Adrenal gland (tissue), 9 donors: ENCODE measurements at regions not wholly inside any gene's neighbourhood (a gene's known extent, or its start where the extent isn't known, plus 50 kb on each side); places are given as distances from the start of the nearest gene placed in this dataset.
"Not testable (repeated sequence)": the region's sequence is repeated elsewhere in the genome, so short reads cannot be mapped to it uniquely, and the experiment has no call there.

ENCODE experiments used
- DNase-seq, 7 donors: peaks; one replicate each; pipeline ENCODE4 v3.0.0-alpha.2; 2019 to 2020
- H3K27ac ChIP-seq, 5 donors: fragments of 200-600 bp; sonication (generic) in 4 of 5; 1 replicate in 3 of 5; 2 replicates in 2 of 5; pipeline versions ENCODE4 v1.5.1 to v1.8.0; 2016 to 2020; ENCODE audit warnings: mild to moderate bottlenecking in 1 of 5
- H3K27me3 ChIP-seq: fragments of 200-600 bp; 2 replicates; pipeline ENCODE4 v1.8.0; 2021
- H3K36me3 ChIP-seq, 2 donors: fragments of 200-600 bp; replicated peaks in 1 of 2; 1 replicate in 1 of 2; 2 replicates in 1 of 2; pipeline versions ENCODE4 v1.5.1 to v1.8.0; 2018 to 2022
- H3K4me1 ChIP-seq, 2 donors: fragments of 200-600 bp; replicated peaks in 1 of 2; 1 replicate in 1 of 2; 2 replicates in 1 of 2; pipeline versions ENCODE4 v1.5.1 to v1.8.0; 2018 to 2021
- H3K4me3 ChIP-seq, 4 donors: fragments of 200-600 bp; sonication (generic) in 3 of 4; one replicate each; pipeline ENCODE4 v1.5.1; 2016 to 2018
- H3K9me3 ChIP-seq, 3 donors: fragments of 200-600 bp; sonication (generic) in 1 of 3; replicated peaks in 1 of 3; 1 replicate in 2 of 3; 2 replicates in 1 of 3; pipeline versions ENCODE4 v1.5.1 to v1.8.0; 2016 to 2021
- POLR2A ChIP-seq, 2 donors: fragments of 450-650 bp; IDR thresholded peaks; one replicate each; pipeline ENCODE4 v1.6.1; 2017; ENCODE audit warnings: antibody characterized with exemption in 2 of 2, mild to moderate bottlenecking in 2 of 2, moderate library complexity in 1 of 2
- WGBS, 4 donors: extraction: QIAGEN DNeasy Blood & Tissue Kit in 2 of 4; methylation state at CpG; one replicate each; pipeline versions ENCODE4 v1.1.5 to v1.1.7; 2013 to 2017; 5-methylcytosine and 5-hydroxymethylcytosine counted together
- intact Hi-C, 2 donors: fragments of 100-400 bp; cut with DNase I; formaldehyde crosslinking; loops; one replicate each; pipeline versions ENCODE4 v1.14.1 to v1.15.0; 2022 to 2023
- TF ChIP-seq, protein P1 (sequence below), 6 experiments: fragments of 450-650 bp in 4 of 6; fragments of 200-600 bp in 2 of 6; sonication (generic) in 1 of 6; IDR thresholded peaks; 1 replicate in 5 of 6; 2 replicates in 1 of 6; pipeline versions ENCODE4 v1.5.1 to v1.8.0; 2016 to 2021; ENCODE audit warnings: antibody characterized with exemption in 6 of 6, mild to moderate bottlenecking in 2 of 6, moderate library complexity in 1 of 6
- donor health status: healthy with polysubstance abuse.
- donor health status: Bipolar disorder and iron deficiency.
- donor health status: DM: yes; HTN: yes; CAD: no.
- donor health status: DM: no; HTN: no; CAD: no.
- donor health status: DM: no; HTN: no; CAD: no.

DNA sequence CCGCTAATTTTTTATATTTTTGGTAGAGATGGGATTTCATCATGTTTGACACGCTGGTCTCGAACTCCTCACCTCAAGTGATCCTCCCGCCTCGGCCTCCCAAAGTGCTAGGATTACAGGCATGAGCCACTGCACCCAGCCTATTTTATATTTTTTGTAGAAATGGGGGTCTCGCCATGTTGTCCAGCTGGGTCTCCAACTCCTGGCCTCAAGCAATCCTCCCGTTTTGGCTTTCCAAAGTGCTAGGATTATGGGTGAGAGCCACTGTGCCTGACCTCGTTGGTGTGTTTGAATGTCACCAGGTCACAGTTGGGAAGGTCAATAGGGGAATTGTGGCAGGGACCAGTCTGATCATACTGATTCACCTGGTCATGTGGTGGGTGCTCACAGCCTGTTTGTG lies 56.7 kb upstream of the NKD1 start:
- Histone ChIP-seq H3K4me3 (no peak overlapping the region), H3K4me1 (no peaks in the 10 kb centered on the region), H3K9me3 (no peaks in the 10 kb centered on the region), H3K36me3 (no peaks in the 10 kb centered on the region), H3K27ac (no peak overlapping the region), H3K27me3 (no peaks in the 10 kb centered on the region)
- intact Hi-C loops, result no loop called here
- TF ChIP-seq, protein P1, sequence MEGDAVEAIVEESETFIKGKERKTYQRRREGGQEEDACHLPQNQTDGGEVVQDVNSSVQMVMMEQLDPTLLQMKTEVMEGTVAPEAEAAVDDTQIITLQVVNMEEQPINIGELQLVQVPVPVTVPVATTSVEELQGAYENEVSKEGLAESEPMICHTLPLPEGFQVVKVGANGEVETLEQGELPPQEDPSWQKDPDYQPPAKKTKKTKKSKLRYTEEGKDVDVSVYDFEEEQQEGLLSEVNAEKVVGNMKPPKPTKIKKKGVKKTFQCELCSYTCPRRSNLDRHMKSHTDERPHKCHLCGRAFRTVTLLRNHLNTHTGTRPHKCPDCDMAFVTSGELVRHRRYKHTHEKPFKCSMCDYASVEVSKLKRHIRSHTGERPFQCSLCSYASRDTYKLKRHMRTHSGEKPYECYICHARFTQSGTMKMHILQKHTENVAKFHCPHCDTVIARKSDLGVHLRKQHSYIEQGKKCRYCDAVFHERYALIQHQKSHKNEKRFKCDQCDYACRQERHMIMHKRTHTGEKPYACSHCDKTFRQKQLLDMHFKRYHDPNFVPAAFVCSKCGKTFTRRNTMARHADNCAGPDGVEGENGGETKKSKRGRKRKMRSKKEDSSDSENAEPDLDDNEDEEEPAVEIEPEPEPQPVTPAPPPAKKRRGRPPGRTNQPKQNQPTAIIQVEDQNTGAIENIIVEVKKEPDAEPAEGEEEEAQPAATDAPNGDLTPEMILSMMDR (IDR thresholded peaks at IDR 0.05), result no peak
- peak in 1 of 7 donors; percentile 20 for DNase-seq
- WGBS, 4 donors, result 88 to 92% (median 91%) methylated on average over 8 of the region's 8 CpGs

DNA sequence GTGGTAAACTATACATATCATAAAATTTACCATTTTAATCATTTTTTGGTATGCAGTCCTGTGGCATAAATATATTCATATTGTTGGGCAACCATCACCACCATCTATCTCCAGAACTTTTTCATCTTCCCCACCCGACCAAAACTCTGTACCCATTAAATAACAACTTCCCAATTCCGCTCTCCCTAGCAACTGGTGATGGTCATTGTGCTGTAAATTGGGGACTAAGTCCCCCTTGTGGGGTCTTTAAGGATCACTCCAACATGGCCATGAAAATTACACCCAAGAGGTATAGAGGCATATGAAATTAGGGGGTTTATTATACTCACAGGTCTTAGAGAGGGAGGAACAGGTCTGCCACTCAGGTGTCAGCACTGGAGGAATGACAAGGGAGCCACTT lies 57.4 kb upstream of the NKD1 start:
- 88 to 97% (median 92%) methylated on average over 2 of the region's 2 CpGs for WGBS, 4 donors
- no peaks in the 10 kb centered on the region for H3K4me1 ChIP-seq
- intact Hi-C loops, result no loop called here
- no peaks in the 10 kb centered on the region for H3K27me3 ChIP-seq
- H3K27ac ChIP-seq, result no peak overlapping the region
- TF ChIP-seq POLR2A (IDR thresholded peaks at IDR 0.05), result no peak
- TF ChIP-seq, protein P1 (IDR thresholded peaks at IDR 0.05), result no peak
- no peaks in the 10 kb centered on the region for H3K36me3 ChIP-seq
- no peak for DNase-seq
- H3K9me3 ChIP-seq, result no peaks in the 10 kb centered on the region
- no peak overlapping the region for H3K4me3 ChIP-seq

DNA sequence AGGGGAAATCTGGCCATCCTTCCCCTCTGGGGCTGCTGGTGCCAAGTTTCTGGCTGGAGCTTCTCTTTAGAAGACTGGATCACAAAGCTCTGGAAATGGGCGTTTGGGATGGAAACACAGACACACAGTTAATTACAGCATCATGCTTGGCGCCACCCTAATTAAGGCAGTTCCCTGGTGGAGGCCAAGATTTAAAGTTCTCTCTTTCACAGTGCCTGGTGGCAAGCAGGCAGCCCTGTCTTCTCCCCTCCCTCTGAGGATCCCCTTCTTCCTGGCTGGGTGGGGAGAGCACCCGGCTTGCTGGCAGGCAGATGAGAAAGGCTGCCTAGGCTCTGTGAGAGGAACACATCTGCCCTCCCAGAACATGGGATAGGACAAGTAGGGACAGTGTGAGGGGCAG lies 59.0 kb upstream of the NKD1 start:
- no peaks in the 10 kb centered on the region for H3K4me1 ChIP-seq
- intact Hi-C loops, result no loop called here
- DNase-seq, result no peak
- WGBS, 4 donors, result 68 to 83% (median 73%) methylated on average over 3 of the region's 3 CpGs
- H3K9me3 ChIP-seq, result no peaks in the 10 kb centered on the region
- H3K27me3 ChIP-seq, result no peaks in the 10 kb centered on the region
- no peak overlapping the region for H3K27ac ChIP-seq
- H3K36me3 ChIP-seq, result no peaks in the 10 kb centered on the region
- TF ChIP-seq, protein P1 (IDR thresholded peaks at IDR 0.05), result no peak
- TF ChIP-seq POLR2A (IDR thresholded peaks at IDR 0.05), result no peak
- no peak overlapping the region for H3K4me3 ChIP-seq

DNA sequence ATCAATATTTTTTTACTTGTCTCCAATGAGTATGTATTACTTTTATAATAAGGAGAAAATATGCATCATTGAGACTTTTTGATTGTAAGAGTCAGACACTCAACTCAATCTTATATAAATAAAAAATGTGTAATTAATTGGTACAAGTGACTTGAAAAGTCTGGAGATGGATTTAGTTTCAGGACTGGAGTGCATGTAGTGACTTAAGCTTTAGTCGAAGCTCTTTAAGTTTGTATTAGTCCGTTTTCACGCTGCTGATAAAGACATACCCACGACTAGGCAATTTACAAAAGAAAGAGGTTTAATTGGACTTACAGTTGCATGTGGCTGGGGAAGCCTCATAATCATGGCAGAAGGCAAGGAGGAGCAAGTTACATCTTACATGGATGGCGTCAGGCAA lies 60.7 kb upstream of the NKD1 start:
- Histone ChIP-seq H3K4me1 (no peaks in the 10 kb centered on the region), H3K36me3 (no peaks in the 10 kb centered on the region), H3K9me3 (no peaks in the 10 kb centered on the region), H3K27ac (no peak overlapping the region), H3K4me3 (no peak overlapping the region), H3K27me3 (no peaks in the 10 kb centered on the region)
- intact Hi-C loops, result no loop called here
- WGBS, 4 donors, result 77 to 86% (median 81%) methylated on average over 5 of the region's 5 CpGs
- no peak for DNase-seq
- TF ChIP-seq POLR2A (IDR thresholded peaks at IDR 0.05), result no peak
- TF ChIP-seq, protein P1 (IDR thresholded peaks at IDR 0.05), result no peak

DNA sequence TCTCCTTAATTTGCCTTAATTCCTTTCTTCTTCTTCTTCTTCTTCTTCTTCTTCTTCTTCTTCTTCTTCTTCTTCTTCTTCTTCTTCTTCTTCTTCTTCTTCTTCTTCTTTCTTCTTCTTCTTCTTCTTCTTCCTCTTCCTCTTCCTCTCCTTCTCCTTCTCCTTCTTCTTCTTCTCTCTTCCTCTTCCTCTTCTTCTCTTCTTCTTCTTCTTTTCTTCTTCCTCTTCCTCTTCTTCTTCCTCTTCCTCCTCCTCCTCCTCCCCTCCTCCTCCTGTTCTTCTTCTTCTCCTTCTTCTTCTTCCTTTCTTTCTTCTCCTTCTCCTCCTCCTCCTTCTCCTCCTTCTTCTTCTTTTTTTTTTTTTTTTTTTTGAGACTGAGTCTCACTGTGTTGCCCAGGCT lies 62.0 kb upstream of the NKD1 start:
- DNase-seq, intact Hi-C loops, H3K9me3 ChIP-seq: not testable (repeated sequence)

More for the DNA sequence above, 62.0 kb upstream of the NKD1 start:
- H3K4me1 ChIP-seq, H3K36me3 ChIP-seq, H3K27ac ChIP-seq, H3K4me3 ChIP-seq, H3K27me3 ChIP-seq: not testable (repeated sequence)
